NCI-H1436 treated with DMSO at 0.1 percent for 48 hours (cell line): ENCODE measurements at regions not wholly inside any gene's neighbourhood (a gene's known extent, or its start where the extent isn't known, plus 50 kb on each side); places are given as distances from the start of the nearest gene placed in this dataset.
"Not testable (repeated sequence)": the region's sequence is repeated elsewhere in the genome, so short reads cannot be mapped to it uniquely, and the experiment has no call there.

Experiments used
- DNase-seq: peaks from one replicate; lab custom pipeline; 2025; lab: John Stamatoyannopoulos, UW

DNA sequence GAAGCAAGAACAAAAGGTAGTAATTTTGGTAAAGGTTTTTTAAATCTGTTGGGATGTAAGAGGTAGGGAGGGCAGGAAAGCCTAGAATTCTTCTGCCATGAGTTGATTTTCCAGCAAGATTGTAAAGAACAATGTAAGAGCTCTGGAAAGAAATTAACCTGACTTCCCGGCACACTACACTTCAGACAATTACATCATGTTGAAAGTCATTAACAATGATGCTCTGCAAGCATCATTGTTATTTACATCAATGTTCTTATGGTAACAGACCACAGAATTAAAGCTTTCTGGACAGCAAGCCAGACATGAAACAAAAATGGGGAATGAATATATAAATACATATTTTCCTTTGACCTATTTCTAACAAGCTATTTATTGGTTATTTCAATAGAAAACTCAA lies 342.2 kb downstream of the CEP170 start:
- not testable (repeated sequence) for DNase-seq

DNA sequence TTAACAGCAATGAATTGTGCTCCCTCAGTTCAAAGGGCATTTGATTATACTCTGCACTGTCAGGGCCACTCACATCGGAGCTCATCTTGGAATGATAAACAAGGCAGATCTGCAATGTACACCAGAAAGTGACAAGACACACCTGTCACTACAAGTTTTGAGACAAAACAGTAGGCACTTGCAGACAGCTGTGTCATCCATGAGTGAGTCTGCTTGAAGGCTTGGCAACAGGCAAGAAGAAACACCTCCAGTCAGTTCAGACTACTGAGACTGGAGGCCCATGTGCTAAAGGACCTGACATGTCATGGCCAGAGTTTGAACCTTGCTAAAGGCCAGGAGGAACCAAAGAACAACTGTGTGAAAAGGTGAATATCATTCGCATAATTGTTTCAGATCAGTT lies 354.5 kb downstream of the CEP170 start:
- not testable (repeated sequence) for DNase-seq

DNA sequence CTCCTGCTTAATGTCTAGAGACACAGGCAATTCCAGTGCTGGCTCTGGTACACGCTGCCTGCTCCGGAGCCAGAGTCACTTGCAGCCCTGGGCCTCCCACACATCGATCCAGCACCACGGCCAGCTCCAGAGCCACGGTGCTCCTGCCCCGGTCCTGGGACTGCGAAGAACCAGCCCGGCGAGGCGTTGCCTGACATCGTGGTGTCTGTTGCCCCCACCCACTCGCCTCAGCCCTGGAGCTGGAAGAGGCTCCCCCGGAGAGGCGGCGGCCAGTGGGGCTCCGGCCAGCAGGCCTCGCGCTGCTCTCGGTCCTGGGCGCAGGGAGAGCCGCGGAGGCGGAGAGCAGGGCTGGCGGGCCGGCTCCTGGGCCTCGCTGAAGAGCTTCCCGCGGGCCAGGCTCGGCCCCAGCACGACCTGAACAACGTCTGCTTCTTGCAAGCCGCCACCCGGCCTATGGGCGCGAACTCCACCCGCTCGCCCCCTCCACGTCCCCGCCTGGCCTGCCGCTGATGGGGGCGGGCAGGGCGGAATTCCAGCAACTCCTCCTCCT lies 364.8 kb downstream of the CEP170 start:
- no peak for DNase-seq

DNA sequence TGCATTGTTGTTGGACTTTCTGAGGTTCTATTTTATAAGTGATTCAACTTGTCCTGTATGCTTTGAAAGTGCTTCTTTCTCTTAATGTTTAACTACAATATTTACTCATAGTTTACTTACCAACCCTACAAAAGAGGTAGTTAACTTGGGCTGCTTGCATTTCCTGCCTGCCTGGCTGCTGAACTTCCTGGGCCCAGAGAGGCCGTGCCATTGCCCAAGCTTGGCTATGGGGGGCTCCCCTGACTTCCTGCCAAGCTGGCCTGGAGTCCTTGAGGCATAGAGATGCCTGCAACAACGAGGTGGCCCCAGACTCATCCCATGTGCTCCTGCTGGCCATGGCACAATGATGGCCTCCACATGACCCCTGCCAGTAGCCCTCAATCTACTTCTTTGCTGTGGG lies 361.6 kb upstream of the PLD5 start:
- DNase-seq: no peak

DNA sequence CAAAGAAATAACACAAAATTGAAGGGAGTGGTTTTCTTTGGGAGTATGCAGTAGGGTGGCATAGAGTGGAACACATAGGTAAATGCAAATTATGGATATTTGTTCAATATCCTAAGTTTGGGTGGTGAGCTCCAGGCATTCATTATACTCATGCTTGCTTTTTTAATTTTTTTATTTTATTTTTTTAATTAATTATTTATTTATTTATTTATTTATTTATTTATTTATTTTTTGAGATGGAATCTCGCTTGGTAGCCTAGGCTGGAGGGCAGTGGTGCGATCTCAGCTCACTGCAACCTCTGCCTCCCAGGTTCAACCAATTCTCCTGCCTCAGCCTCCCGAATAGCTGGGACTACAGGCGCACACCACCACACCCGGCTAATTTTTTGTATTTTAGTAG lies 355.5 kb upstream of the PLD5 start:
- DNase-seq: not testable (repeated sequence)

DNA sequence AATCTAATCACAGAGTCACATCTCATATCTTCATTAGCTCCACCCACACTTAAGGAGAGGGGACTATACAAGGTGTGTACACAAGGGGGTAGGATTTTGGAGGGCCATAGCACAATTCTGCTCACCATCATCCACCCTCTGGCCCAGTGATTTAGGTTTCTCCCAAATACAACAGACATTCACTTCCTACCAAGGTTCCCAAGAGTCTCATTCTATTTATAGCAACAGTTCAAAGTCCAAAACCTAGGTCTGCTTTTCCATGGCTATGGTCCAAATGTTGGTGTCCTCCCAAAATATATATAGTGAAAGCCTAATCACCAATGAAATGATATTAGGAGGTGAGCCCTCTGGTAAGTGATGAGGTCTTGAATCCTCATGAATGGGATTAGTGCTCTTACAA lies 353.2 kb upstream of the PLD5 start:
- no peak for DNase-seq

DNA sequence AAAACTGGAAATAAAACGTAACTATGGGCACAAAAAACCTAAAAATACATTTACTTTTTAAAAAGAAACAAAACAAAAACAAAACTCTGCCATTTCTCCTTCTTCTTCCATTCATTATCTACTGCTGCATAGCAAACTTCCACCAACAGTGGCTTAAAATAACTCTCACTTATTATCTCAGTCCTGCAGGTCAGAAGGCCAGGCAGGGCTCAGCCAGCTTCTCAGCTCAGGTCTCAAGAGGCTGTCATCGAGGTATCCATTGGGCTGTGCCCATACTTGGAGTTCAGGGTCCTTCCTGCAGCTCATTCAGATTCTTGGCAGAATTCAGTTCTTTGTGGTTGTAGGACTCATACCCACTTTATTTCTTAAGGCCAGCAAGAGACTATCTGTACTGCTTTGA lies 352.7 kb upstream of the PLD5 start:
- DNase-seq: no peak

DNA sequence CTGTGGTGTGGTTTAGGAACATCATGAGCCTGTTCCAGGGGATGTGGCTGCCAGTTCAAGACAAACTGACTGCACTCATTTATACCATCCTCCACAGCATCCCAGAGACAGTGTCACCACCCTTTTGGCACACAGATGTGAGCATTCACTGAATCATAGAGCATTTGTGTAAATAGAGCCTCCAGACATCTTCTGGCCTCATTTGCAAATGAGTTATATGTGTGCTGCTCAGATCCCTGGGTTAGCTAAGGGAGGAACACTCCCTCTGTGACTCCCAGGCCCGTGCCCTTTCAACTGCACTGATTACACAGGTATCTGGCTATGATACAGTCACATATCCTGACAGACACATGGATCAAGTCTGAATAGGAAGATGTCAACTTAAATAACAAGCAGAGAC lies 351.5 kb upstream of the PLD5 start:
- DNase-seq: no peak

DNA sequence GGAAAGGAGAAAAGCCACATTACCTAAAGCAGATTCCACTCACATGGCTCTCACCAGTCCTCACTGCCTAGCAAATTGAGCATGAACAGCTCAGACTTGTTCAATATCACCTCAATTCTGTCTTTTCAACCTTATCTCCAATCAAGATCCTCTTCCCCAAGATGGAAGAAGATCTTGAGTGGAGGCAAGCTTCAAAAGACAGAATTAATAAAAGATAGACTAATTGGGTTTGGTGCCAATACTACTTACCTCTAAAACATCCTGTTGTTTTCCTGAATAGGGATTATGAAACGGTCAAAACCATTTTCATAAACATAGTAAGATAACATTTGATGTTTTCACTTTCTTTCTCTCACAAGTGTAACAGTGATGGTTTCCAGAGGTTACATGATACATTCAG lies 349.2 kb upstream of the PLD5 start:
- DNase-seq: no peak

DNA sequence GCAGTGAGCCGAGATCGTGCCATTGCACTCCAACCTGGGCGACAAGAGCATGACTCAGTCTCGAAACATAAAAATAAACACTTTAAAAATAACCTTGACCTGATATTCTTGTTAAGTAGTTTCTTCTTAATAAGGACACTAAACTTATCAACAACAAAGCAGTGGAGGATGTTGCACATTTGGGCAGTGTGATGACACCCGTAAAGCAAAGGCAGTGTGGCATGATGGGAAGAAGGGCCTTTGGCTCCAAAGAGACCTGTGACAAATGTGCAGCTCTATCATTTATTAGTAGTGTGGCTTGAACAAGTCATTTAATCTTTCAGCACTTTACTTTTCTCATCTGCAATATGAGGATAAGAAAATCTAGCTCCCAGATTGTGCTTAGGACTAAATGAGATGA lies 348.0 kb upstream of the PLD5 start:
- no peak for DNase-seq

DNA sequence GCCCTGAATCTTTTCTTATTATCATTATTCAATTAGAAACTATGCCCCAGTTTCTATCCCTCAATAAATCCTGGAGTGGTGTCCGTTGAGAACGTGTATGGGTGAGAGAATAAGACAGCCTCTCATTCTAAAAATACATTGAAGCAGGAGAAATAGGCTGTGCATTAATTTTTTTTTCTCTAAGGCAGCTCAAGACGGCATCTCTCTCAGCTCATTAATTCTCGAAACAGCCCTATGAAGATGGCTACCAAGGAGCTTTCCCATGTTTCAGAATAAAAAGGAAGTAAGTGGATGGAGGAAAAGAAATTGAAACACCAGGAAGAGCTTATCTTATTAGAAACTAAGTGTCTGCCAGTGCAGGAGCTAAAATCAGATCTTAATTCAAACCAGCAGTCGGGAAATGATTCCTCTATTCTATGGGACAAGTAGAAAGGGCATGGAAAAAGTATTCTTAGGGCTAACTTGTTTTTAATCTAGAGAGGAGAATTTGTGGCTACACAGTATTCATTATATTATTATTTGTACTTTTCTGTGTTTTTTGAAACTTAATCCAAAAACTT lies 347.1 kb upstream of the PLD5 start:
- no peak for DNase-seq

DNA sequence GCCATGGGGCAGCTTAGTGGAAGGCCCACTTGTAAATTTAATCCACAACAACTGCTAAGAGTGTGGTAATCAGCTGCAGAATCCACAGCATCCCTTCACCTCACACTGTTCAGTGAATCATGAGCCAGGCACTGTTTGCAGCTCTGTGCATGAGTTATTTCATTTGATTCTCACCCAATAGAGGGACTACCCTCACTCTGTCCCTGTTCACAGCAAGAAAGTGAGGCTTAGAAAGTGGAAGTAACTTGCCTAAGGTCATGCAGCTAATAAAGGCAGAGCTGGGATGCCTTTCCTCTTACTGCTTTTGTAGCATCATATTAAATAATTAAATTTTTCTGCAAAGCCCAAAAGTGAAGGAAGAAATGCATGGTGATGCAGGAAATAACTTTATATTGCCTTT lies 346.5 kb upstream of the PLD5 start:
- no peak for DNase-seq

DNA sequence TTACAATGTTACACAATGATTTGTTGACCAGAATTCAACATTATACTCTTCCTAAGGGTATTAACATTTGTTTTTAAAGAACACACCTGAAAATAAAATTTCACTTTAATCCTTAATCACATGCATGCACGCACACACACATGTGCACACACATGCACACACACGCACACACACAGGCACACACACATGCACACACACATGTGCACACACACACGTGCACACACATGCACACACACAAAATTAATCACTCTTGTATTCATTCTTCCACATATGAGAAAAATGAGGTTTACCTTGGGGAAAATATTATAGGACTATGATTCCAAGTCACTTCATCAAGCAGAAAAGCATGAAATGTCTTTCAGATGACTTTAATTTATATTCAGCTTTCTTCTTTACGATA lies 331.8 kb upstream of the PLD5 start:
- DNase-seq: no peak

DNA sequence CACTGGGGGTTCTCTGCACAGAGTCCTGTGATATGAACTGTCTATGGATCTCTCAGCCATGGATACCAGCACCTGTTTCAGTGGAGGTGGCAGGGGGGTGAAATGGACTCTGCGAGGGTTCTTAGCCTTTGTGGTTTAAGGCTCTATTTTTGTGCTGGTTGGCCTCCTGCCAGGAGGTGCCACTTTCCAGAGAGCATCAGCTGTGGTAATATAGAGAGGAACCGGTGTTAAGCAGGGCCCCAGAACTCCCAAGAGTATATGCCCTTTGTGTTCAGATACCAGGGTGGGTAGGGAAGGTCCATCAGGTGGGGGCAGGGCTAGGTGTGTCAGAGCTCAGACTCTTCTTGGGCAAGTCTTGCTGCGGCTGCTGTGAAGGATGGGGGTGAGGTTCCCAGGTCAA lies 330.0 kb upstream of the PLD5 start:
- peak; percentile 31 for DNase-seq

DNA sequence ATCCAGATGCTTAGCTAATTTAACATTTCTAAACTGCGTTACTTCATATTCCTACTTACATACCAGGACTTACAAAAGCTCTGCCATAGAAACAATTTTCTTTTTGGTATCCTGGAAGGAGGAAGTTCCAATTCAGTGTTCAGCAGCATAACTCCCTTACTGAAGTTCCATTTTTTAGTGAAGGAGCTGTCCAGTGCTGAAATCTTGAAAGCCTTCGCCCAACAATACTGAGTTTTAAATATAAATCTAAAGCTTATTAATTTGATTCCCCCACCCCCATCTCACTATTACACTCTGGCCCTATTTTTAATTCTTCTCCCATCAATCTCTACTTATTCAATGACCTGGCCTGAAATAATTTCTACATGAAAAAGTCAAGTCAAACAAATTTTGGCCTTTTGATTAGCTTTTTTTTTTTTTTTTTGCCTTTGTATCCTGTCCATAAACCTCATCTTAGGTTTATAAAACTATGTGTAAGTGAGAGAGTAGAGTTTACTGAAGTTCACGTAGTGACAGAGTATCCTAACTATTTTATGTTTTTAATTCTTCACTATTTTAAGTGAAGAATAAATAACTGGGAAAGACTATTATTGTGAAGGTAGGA lies 323.0 kb upstream of the PLD5 start:
- DNase-seq: no peak

DNA sequence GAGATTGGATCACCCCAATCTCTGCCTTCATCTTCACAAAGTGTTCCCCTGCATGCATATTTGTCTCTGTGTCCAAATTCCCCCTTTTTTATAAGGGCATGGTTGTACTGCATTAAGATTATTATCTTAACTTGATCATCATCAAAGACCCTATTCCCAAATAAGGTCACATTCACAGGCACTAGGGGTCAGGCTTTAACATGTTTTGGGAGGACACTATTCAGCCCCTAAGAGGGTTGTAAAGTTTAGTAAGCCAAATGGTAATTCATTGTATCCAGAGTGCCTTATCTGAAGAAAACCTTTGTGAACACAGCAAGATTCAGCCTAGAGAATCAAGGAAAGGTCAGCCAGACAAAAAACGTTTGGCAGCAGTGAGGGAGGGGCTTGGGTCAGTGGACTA lies 317.6 kb upstream of the PLD5 start:
- DNase-seq: no peak

DNA sequence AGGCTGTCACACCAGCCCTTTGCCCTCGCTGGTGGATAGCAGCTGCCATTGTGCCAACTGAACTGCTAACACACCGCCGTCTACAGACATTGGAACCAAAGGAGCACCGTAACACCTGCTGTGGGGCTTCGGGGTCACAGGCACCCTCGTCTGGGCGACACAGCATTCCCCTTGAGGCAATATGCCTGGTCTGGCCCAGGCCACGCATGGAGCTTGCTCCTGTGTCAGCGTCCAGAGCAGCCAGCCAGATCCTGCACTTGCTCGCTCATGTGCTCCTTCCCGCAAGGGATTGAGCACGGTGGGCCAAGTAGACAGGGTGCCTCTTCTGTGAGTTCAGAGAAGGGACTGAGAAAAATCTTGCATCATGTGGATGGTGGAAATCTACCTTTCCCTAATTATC lies 314.6 kb upstream of the PLD5 start:
- DNase-seq: no peak

DNA sequence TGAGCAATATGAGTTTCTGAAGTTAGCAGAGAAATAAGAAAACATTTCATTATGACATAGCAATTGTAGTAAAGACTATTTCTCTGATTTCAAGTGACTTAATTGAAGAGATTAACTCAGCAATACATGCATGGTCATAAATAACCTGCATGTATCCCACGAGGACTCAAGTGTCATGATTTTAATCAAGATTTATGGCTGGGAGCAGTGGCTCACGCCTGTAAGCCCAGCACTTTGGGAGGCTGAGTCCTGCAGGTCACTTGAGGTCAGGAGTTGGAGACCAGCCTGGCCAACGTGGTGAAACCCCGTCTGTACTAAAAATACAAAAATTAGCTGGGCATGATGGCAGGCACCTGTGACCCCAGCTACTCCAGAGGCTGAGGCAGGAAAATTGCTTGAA lies 311.9 kb upstream of the PLD5 start:
- DNase-seq: no peak

DNA sequence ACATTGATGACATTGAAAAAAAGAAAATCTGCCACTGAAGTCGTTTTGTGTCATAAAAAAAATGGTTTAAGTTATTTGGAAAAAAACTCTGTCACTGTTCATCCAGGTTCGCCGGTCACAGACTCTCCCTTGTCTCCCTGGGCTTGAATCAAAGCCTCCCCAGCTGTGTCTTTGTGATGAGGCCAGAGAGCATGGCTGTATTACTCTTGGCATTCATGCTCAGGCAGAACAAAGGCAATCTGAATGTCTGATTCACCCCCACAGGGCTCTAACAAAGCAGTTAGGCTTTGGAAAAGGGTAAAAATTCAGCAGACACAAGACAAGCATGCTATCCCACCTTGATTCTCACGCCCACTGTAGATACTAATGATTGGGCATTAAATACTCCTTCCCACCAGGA lies 304.3 kb upstream of the PLD5 start:
- DNase-seq: no peak

DNA sequence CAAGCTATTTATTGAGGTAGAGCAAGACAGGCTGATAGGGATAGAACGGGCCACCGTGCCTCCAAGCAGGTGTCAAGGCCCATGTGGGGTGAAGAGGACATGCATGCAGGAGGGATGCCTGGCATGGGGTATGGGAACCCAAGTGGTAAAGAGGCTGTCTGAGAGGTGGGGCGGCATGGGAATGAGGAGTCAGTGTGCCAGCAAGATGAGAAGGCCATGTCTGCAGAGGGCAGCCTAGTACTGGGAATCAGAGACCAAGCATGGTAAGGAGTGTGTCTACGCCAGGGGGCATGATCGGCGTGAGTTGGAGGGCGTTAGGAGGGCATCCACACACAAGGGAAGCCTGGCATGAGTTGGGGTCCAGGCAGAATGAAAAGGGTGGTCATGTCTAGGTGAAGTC lies 303.7 kb upstream of the PLD5 start:
- no peak for DNase-seq

DNA sequence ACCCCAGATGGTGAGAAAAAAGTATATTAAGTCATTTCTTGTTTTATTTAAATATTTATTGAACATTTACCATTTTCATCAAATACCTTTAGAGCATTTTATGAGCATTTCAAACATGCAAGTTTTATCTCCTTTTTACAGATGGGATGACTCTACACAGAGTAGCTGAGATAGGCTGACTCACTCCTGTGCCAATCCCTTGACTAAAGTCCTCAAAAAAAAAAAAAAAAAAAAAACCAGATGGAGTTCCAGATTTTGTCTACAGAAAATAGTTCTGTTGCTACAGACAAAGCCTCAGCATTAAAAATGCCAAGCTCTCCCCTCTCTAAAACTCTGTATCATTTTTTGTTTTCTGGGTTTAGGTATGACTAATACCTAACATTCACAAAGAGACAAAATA lies 303.0 kb upstream of the PLD5 start:
- DNase-seq: no peak

DNA sequence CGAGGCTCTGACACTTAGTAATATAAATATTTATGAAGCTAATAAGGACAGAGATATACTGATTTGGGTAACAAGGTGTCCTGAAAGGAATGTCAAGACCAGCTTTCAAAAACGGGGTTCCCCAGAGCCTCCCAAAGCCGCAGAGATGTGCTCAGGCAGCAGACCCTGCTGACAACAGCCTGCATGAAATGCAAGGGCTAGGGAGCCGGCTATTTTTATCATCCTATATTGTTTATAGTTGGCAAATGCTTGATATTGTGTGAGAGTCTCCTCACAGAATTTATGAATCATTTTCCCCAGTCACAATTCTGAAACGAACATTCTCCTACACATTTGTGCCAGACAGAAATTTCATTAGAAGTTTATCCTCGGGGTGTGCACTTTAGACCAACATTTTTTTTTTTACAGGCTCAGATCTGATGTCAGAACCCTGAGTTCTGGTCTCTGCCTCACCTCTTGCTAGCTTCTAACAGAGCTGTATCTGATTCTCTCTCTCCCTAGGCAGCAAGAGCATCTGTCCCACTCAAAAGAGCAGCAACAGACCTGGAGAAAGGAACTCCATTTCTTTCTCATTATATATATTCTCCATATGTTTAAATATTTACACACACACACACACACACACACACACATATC lies 302.3 kb upstream of the PLD5 start:
- DNase-seq: no peak

DNA sequence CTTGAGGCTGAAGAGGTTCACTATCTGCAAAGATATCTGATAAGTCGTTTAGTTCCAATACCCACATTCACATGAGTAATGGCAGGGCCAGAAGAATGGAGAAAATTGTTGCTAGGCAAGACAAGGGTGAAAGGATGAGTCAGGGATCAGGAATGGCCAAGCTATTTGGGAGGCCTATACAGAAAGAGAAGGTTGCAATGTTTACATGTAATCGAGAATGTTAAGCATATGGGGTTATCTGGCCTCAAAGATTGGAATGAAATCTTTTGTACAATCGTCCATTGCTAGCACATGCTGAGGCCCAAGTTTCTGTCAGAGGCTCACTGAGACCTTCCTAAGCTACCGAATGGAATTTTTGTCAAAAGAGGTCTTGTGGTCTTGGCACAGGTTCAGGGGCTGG lies 299.9 kb upstream of the PLD5 start:
- no peak for DNase-seq
